HG02571 (cell line): ENCODE measurements at regions not wholly inside any gene's neighbourhood (a gene's known extent, or its start where the extent isn't known, plus 50 kb on each side); places are given as distances from the start of the nearest gene placed in this dataset.
"Not testable (repeated sequence)": the region's sequence is repeated elsewhere in the genome, so short reads cannot be mapped to it uniquely, and the experiment has no call there.

ENCODE experiments used
- ATAC-seq: cut with Tn5 transposase; IDR thresholded peaks from one replicate; pipeline ENCODE4 v1.9.1; 2021; ENCODE audit warnings: mild to moderate bottlenecking, moderate library complexity; ENCODE audit not compliant: unreplicated experiment

GRCh38 chr11:67940440-67940839, 63.5 kb downstream of the UNC93B1 start:
- ATAC-seq = not testable (repeated sequence)

GRCh38 chr11:67938964-67939363, 64.9 kb downstream of the UNC93B1 start:
- not testable (repeated sequence) for ATAC-seq

GRCh38 chr11:67938371-67938770, 65.5 kb downstream of the UNC93B1 start:
- ATAC-seq = not testable (repeated sequence)

- ATAC-seq = not testable (repeated sequence)
Measured at GRCh38 chr11:67923565-67923964, 80.3 kb downstream of the UNC93B1 start.

- not testable (repeated sequence) for ATAC-seq
Measured at GRCh38 chr11:67920546-67920945, 83.4 kb downstream of the UNC93B1 start.

- not testable (repeated sequence) for ATAC-seq
Measured at GRCh38 chr11:67912184-67912583, 91.7 kb downstream of the UNC93B1 start.

- not testable (repeated sequence) for ATAC-seq
Measured at GRCh38 chr11:67911211-67911610, 92.7 kb downstream of the UNC93B1 start.

GRCh38 chr11:67910803-67911202, 93.1 kb downstream of the UNC93B1 start:
- ATAC-seq = not testable (repeated sequence)

- ATAC-seq = not testable (repeated sequence)
Measured at GRCh38 chr11:67906969-67907368, 96.9 kb downstream of the UNC93B1 start.

GRCh38 chr11:67899462-67899861, 104.4 kb downstream of the UNC93B1 start:
- not testable (repeated sequence) for ATAC-seq

- ATAC-seq = not testable (repeated sequence)
Measured at GRCh38 chr11:67893487-67893886, 110.4 kb downstream of the UNC93B1 start.

- not testable (repeated sequence) for ATAC-seq
Measured at GRCh38 chr11:67889646-67890045, 114.3 kb downstream of the UNC93B1 start.

GRCh38 chr11:67888056-67888455, 115.8 kb downstream of the UNC93B1 start:
- ATAC-seq = not testable (repeated sequence)

- not testable (repeated sequence) for ATAC-seq
Measured at GRCh38 chr11:67886672-67887071, 117.2 kb downstream of the UNC93B1 start.

- not testable (repeated sequence) for ATAC-seq
Measured at GRCh38 chr11:67886207-67886606, 117.7 kb downstream of the UNC93B1 start.

- ATAC-seq = not testable (repeated sequence)
Measured at GRCh38 chr11:67885574-67885973, 118.3 kb downstream of the UNC93B1 start.

- not testable (repeated sequence) for ATAC-seq
Measured at GRCh38 chr11:67884761-67885558, 118.9 kb downstream of the UNC93B1 start.

- not testable (repeated sequence) for ATAC-seq
Measured at GRCh38 chr11:67884073-67884757, 119.7 kb downstream of the UNC93B1 start.

GRCh38 chr11:67882304-67882703, 121.6 kb downstream of the UNC93B1 start:
- not testable (repeated sequence) for ATAC-seq

GRCh38 chr11:67881836-67882235, 122.1 kb downstream of the UNC93B1 start:
- ATAC-seq = not testable (repeated sequence)

- not testable (repeated sequence) for ATAC-seq
Measured at GRCh38 chr11:67880594-67881196, 123.2 kb downstream of the UNC93B1 start.
